Fibroblast of lung (primary cell): ENCODE measurements at regions not wholly inside any gene's neighbourhood (a gene's known extent, or its start where the extent isn't known, plus 50 kb on each side); places are given as distances from the start of the nearest gene placed in this dataset.
A peak's percentile ranks its signal among the peaks of the same experiment; 100 is the strongest.

Experiments
- DNase-seq, 2 donors: peaks; one replicate each; pipeline versions ENCODE4 v3.0.0 to v3.0.0-alpha.2; 2010; ENCODE audit warnings: low read depth in 2 of 2
- H2AFZ ChIP-seq: 2 replicates; pipeline ENCODE4 v1.5.1; 2012; ENCODE audit warnings: low read length, control low read depth, inconsistent platforms
- H3K27ac ChIP-seq: 2 replicates; pipeline ENCODE4 v1.5.1; 2011; ENCODE audit warnings: low read length, control low read depth; ENCODE audit not compliant: insufficient read depth
- H3K27me3 ChIP-seq: 2 replicates; pipeline ENCODE4 v1.5.1; 2011; ENCODE audit warnings: mild to moderate bottlenecking, low read length; ENCODE audit not compliant: control insufficient read depth, insufficient read depth
- H3K36me3 ChIP-seq: 2 replicates; pipeline ENCODE4 v1.5.1; 2011; ENCODE audit warnings: low read length; ENCODE audit not compliant: control insufficient read depth, insufficient read depth
- H3K4me1 ChIP-seq: 2 replicates; pipeline ENCODE4 v1.5.1; 2011; ENCODE audit warnings: low read length; ENCODE audit not compliant: control insufficient read depth, insufficient read depth; ENCODE audit errors: extremely low read depth
- H3K4me2 ChIP-seq: 2 replicates; pipeline ENCODE4 v1.5.1; 2011; ENCODE audit warnings: low read length, control low read depth; ENCODE audit not compliant: insufficient read depth; ENCODE audit errors: extremely low read depth
- H3K4me3 ChIP-seq, 4 experiments: fragments of 200-600 bp in 1 of 4; sonication (generic) in 1 of 4; replicated peaks in 1 of 4; 2 replicates each; pipeline ENCODE4 v1.5.1; 2011 to 2016; ENCODE audit warnings: low read length in 4 of 4, low read depth in 3 of 4, mild to moderate bottlenecking in 3 of 4, control low read depth in 2 of 4, inconsistent platforms in 1 of 4, mixed read lengths in 1 of 4; ENCODE audit not compliant: insufficient read depth in 1 of 4; ENCODE audit errors: control extremely low read depth in 1 of 4
- H3K79me2 ChIP-seq: 2 replicates; pipeline ENCODE4 v1.5.1; 2012; ENCODE audit warnings: mild to moderate bottlenecking, low read length, inconsistent platforms; ENCODE audit not compliant: control insufficient read depth, insufficient read depth
- H3K9ac ChIP-seq: 2 replicates; pipeline ENCODE4 v1.5.1; 2011; ENCODE audit warnings: mild to moderate bottlenecking, low read length, control low read depth; ENCODE audit not compliant: insufficient read depth
- H3K9me3 ChIP-seq: 2 replicates; pipeline ENCODE4 v1.5.1; 2012; ENCODE audit warnings: low read depth, low read length; ENCODE audit not compliant: control insufficient read depth, insufficient read depth
- H4K20me1 ChIP-seq: 2 replicates; pipeline ENCODE4 v1.5.1; 2011; ENCODE audit warnings: low read length; ENCODE audit not compliant: control insufficient read depth, insufficient read depth; ENCODE audit errors: extremely low read depth
- EZH2 ChIP-seq: IDR thresholded peaks from 2 replicates; pipeline ENCODE4 v1.5.1; 2012; ENCODE audit warnings: low read length, control low read depth, mild to moderate bottlenecking; ENCODE audit errors: missing control alignments
- TF ChIP-seq, protein P1 (sequence below), 2 donors: IDR thresholded peaks in 1 of 2; conservative IDR thresholded peaks in 1 of 2; 1 replicate in 1 of 2; 2 replicates in 1 of 2; pipeline ENCODE4 v1.5.1; 2011 to 2012; ENCODE audit warnings: low read length in 2 of 2, control low read depth in 1 of 2, inconsistent platforms in 1 of 2, low read depth in 1 of 2, mild to moderate bottlenecking in 1 of 2

DNA sequence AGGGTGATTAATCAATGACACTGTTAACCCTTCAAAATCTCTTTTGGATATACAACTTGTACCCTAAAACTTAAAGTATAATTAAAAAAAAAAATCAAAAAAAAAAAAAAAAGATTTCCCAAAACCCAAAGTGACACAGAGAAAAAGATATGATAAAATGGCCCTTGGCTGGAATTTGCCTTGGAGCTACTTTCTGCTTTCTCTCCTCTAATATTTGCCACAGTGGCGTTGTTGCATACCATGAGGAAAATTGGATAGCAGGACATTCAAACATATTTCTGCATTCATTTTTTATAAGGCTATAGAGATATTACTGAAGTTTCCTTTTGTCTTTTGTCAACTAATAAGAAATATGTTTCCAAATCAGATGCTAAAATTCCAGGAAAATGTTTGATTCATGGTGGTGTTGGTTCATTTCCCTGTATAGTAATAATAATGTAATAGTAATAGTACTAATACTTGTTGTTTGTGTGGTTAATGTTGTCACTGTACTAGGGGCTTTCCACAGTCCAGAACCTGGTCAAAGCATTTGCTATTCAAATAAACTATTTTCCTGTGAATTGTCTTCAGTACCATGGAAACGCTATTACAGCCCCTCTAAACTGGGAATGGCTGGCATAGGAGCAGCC is 441.3 kb upstream of the THBS1 start:
- TF ChIP-seq EZH2 = no peak
- TF ChIP-seq, protein P1, sequence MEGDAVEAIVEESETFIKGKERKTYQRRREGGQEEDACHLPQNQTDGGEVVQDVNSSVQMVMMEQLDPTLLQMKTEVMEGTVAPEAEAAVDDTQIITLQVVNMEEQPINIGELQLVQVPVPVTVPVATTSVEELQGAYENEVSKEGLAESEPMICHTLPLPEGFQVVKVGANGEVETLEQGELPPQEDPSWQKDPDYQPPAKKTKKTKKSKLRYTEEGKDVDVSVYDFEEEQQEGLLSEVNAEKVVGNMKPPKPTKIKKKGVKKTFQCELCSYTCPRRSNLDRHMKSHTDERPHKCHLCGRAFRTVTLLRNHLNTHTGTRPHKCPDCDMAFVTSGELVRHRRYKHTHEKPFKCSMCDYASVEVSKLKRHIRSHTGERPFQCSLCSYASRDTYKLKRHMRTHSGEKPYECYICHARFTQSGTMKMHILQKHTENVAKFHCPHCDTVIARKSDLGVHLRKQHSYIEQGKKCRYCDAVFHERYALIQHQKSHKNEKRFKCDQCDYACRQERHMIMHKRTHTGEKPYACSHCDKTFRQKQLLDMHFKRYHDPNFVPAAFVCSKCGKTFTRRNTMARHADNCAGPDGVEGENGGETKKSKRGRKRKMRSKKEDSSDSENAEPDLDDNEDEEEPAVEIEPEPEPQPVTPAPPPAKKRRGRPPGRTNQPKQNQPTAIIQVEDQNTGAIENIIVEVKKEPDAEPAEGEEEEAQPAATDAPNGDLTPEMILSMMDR (conservative IDR thresholded peaks at IDR 0.05 in 1 of 2, IDR thresholded peaks at IDR 0.05 in 1 of 2; ENCODE audit: low read depth in 1 of 2, low read length in 2 of 2) = no peak
- H2AFZ ChIP-seq = no peak overlapping the region

DNA sequence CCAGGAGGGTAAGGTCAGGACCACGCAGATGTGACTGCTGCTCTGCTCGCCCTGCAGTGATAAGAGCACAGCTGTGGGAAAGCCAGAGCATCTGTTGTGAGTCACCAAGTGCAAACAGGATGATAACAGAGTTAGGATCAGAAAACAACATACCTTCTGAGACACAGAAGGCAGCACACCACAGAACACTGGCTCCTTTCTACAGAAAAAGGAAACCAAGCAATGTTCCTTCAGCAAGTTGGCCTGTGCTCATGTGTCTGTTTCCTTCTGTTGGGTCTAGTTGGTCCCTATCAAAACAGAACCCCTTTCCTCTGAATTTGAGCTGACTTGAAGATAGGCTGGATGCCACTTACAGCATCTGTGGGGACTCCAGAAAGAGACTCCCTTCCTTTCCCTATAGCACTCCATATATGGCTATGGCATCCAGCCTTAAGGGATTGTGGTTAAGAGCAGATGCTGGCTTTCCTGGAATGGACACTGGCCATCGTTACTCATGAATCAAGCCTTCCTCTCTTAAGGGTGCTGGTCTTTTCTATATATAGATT is 440.7 kb upstream of the THBS1 start:
- H2AFZ ChIP-seq = no peak overlapping the region
- no peaks in the 10 kb centered on the region for H4K20me1 ChIP-seq
- H3K9ac ChIP-seq = no peak overlapping the region
- no peaks in the 10 kb centered on the region for H3K9me3 ChIP-seq
- TF ChIP-seq, protein P1 (conservative IDR thresholded peaks at IDR 0.05 in 1 of 2, IDR thresholded peaks at IDR 0.05 in 1 of 2; ENCODE audit: low read depth in 1 of 2, low read length in 2 of 2) = no peak
- no peak for TF ChIP-seq EZH2
- H3K79me2 ChIP-seq = no peaks in the 10 kb centered on the region
- DNase-seq = peak; percentile 93 to 98
- no peaks in the 10 kb centered on the region for H3K36me3 ChIP-seq
- H3K27ac ChIP-seq = peak overlapping the region; percentile 84
- no peaks in the 10 kb centered on the region for H3K27me3 ChIP-seq
- no peak overlapping the region for H3K4me3 ChIP-seq
- H3K4me2 ChIP-seq = peak overlapping the region; percentile 67
- peaks cover 25% of the 10 kb centered on the region for H3K4me1 ChIP-seq

More for the DNA sequence above, 441.3 kb upstream of the THBS1 start:
- H3K4me3 ChIP-seq = no peak overlapping the region
- H3K4me1 ChIP-seq = peaks cover 25% of the 10 kb centered on the region
- no peaks in the 10 kb centered on the region for H3K27me3 ChIP-seq
- H3K4me2 ChIP-seq = peak overlapping the region; percentile 67
- H3K9me3 ChIP-seq = no peaks in the 10 kb centered on the region
- H3K36me3 ChIP-seq = no peaks in the 10 kb centered on the region
- DNase-seq = no peak
- H3K79me2 ChIP-seq = no peaks in the 10 kb centered on the region
- H3K27ac ChIP-seq = peak overlapping the region; percentile 84
- H3K9ac ChIP-seq = no peak overlapping the region
- H4K20me1 ChIP-seq = no peaks in the 10 kb centered on the region

DNA sequence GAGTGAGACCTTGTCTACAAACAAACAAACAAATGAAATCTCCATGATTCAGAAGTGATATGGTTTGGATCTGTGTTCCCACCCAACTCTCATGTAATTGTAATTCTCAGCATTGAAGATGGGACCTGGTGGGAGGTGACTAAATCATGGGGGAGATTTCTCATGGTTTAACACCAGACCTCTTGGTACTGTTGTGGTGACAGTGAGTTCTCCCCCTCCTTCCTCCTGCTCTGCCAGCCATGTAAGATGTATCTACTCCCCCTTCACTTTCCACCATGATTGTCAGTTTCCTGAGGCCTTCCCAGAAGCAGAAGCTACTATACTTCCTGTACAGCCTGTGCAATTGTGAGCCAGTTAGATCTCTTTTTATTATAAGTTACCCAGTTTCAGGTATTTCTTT is 438.4 kb upstream of the THBS1 start:
- H3K9me3 ChIP-seq = no peaks in the 10 kb centered on the region
- no peak overlapping the region for H3K4me3 ChIP-seq
- H2AFZ ChIP-seq = no peak overlapping the region
- H3K4me1 ChIP-seq = peaks cover 25% of the 10 kb centered on the region
- no peak overlapping the region for H3K4me2 ChIP-seq
- H3K27me3 ChIP-seq = no peaks in the 10 kb centered on the region
- no peak for DNase-seq
- TF ChIP-seq EZH2 = no peak
- TF ChIP-seq, protein P1 (conservative IDR thresholded peaks at IDR 0.05 in 1 of 2, IDR thresholded peaks at IDR 0.05 in 1 of 2; ENCODE audit: low read depth in 1 of 2, low read length in 2 of 2) = no peak
- H3K27ac ChIP-seq = no peak overlapping the region
- no peak overlapping the region for H3K9ac ChIP-seq
- H3K79me2 ChIP-seq = no peaks in the 10 kb centered on the region
- H3K36me3 ChIP-seq = no peaks in the 10 kb centered on the region
- no peaks in the 10 kb centered on the region for H4K20me1 ChIP-seq
